Tibial nerve (tissue), 4 donors: ENCODE measurements at regions not wholly inside any gene's neighbourhood (a gene's known extent, or its start where the extent isn't known, plus 50 kb on each side); places are given as distances from the start of the nearest gene placed in this dataset.

ENCODE experiments used
- EP300 ChIP-seq, 2 donors: sonication (generic); formaldehyde crosslinking; IDR thresholded peaks; one replicate each; pipeline ENCODE4 v1.6.1; 2017; ENCODE audit warnings: antibody characterized with exemption in 2 of 2, mild to moderate bottlenecking in 1 of 2
- POLR2A ChIP-seq, 2 donors: fragments of 450-650 bp; IDR thresholded peaks; one replicate each; pipeline ENCODE4 v1.6.1; 2017; ENCODE audit warnings: antibody characterized with exemption in 2 of 2, mild to moderate bottlenecking in 2 of 2, moderate library complexity in 2 of 2
- TF ChIP-seq, protein P1 (sequence below), 5 experiments: fragments of 200-600 bp in 3 of 5; fragments of 450-650 bp in 2 of 5; sonication (generic) in 3 of 5; IDR thresholded peaks; one replicate each; pipeline ENCODE4 v1.5.1; 2016 to 2019; ENCODE audit warnings: antibody characterized with exemption in 5 of 5, mild to moderate bottlenecking in 3 of 5, moderate library complexity in 2 of 5

DNA sequence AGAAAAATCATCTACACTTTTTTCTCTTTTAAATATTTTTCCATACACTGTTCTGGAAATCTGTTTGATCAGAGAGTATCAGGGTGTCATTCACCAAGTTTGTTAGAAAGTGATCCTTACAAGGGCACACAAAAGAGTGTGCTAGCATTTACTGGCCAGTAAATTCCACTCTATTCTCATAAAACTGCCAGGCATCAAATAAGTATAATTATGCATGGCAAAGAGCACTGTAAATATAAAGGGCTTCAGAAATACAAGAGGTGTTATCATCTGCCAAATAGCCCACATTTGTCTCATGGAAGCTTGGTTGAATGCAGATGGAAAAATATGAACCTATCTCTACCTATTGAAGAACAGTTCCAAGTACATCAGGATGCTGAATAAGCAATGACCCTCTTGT lies 847.3 kb upstream of the ACVR2A start:
- no peak for TF ChIP-seq POLR2A (IDR thresholded peaks at IDR 0.05)
- TF ChIP-seq, protein P1, sequence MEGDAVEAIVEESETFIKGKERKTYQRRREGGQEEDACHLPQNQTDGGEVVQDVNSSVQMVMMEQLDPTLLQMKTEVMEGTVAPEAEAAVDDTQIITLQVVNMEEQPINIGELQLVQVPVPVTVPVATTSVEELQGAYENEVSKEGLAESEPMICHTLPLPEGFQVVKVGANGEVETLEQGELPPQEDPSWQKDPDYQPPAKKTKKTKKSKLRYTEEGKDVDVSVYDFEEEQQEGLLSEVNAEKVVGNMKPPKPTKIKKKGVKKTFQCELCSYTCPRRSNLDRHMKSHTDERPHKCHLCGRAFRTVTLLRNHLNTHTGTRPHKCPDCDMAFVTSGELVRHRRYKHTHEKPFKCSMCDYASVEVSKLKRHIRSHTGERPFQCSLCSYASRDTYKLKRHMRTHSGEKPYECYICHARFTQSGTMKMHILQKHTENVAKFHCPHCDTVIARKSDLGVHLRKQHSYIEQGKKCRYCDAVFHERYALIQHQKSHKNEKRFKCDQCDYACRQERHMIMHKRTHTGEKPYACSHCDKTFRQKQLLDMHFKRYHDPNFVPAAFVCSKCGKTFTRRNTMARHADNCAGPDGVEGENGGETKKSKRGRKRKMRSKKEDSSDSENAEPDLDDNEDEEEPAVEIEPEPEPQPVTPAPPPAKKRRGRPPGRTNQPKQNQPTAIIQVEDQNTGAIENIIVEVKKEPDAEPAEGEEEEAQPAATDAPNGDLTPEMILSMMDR (IDR thresholded peaks at IDR 0.05): no peak
- no peak for TF ChIP-seq EP300 (IDR thresholded peaks at IDR 0.05)
